ENCODE measurements at regions not wholly inside any gene's neighbourhood (a gene's known extent, or its start where the extent isn't known, plus 50 kb on each side); places are given as distances from the start of the nearest gene placed in this dataset.

GRCh38 chr5:145090115-145090514, 745.0 kb downstream of the PRELID2 start:
- WGBS (ENCODE audit: low lambda C conversion rate): 0% methylated on average over 1 of the region's 1 CpG
- CTCF ChIA-PET (ENCODE audit: low intra/inter-chr PET ratio, low total read pairs): no interaction called here

GRCh38 chr5:145084834-145085233, 750.3 kb downstream of the PRELID2 start:
- intact Hi-C loops (cut with micrococcal nuclease; ENCODE audit: unreplicated experiment): no loop called here
- no peaks in the 10 kb centered on the region for H3K9me3 ChIP-seq (ENCODE audit: low read length)
- TF ChIP-seq NAIF1 (CRISPR knock-in tag; IDR thresholded peaks at IDR 0.05; ENCODE audit: borderline replicate concordance) (no peak), SMAD9 (CRISPR knock-in tag; IDR thresholded peaks at IDR 0.05) (no peak), CREB1 (IDR thresholded peaks at IDR 0.05) (peak; percentile 95), CREB1 (CRISPR knock-in tag; IDR thresholded peaks at IDR 0.05) (no peak), ATF7 (IDR thresholded peaks at IDR 0.05) (peak; percentile 91), ATF7 (CRISPR knock-in tag; IDR thresholded peaks at IDR 0.05) (no peak), ZNF770 (CRISPR knock-in tag; IDR thresholded peaks at IDR 0.05) (no peak), ZSCAN31 (CRISPR knock-in tag; IDR thresholded peaks at IDR 0.05; ENCODE audit: low read depth) (no peak)
- no peak overlapping the region for H3K9ac ChIP-seq (ENCODE audit: insufficient read depth, low read depth, low read length)
- H4K20me1 ChIP-seq (ENCODE audit: insufficient read depth, low read length): no peaks in the 10 kb centered on the region
- FAIRE-seq: no peak
- H3K36me3 ChIP-seq (replicated peaks in 1 of 2; ENCODE audit: control insufficient read depth in 1 of 2, insufficient read depth in 2 of 2, low read length in 2 of 2): no peaks in the 10 kb centered on the region
- in situ Hi-C loops (cut with HindIII; ENCODE audit: extremely low pct_ligation_motif_present, low pct_unique_long_range_greater_than_20kb): no loop called here
- H3K27ac ChIP-seq (ENCODE audit: extremely low read length, insufficient read depth, low read length): no peak overlapping the region
- H3K4me2 ChIP-seq (ENCODE audit: low read depth, low read length): no peak overlapping the region
- H3K79me2 ChIP-seq (ENCODE audit: insufficient read depth, low read length): no peaks in the 10 kb centered on the region
- 0% methylated on average over 2 of the region's 2 CpGs for WGBS (ENCODE audit: low lambda C conversion rate)
- H3K4me1 ChIP-seq (ENCODE audit: insufficient read depth, low read length): no peaks in the 10 kb centered on the region
- H3K27me3 ChIP-seq (ENCODE audit: control insufficient read depth in 1 of 2, insufficient read depth in 2 of 2, low read length in 2 of 2): no peaks in the 10 kb centered on the region
- no peak overlapping the region for H3K4me3 ChIP-seq (replicated peaks in 1 of 3; ENCODE audit: insufficient read depth in 1 of 3, low read depth in 2 of 3, low read length in 3 of 3)
- BruUV-seq (replicated peaks): no TSS peak
- CTCF ChIA-PET (ENCODE audit: low intra/inter-chr PET ratio, low total read pairs): no interaction called here
- no peak for ATAC-seq
- no peak for DNase-seq (ENCODE audit: low spot score)
- POLR2A ChIA-PET: no interaction called here
- no peak overlapping the region for H2AFZ ChIP-seq (ENCODE audit: low read length)

More at GRCh38 chr5:145090115-145090514, 745.0 kb downstream of the PRELID2 start:
- H3K27me3 ChIP-seq (ENCODE audit: control insufficient read depth in 1 of 2, insufficient read depth in 2 of 2, low read length in 2 of 2): no peaks in the 10 kb centered on the region
- no peak overlapping the region for H3K4me2 ChIP-seq (ENCODE audit: low read depth, low read length)
- ATAC-seq: no peak
- TF ChIP-seq EEA1 (CRISPR knock-in tag; IDR thresholded peaks at IDR 0.05; ENCODE audit: borderline replicate concordance) (no peak), TAF15 (IDR thresholded peaks at IDR 0.05; ENCODE audit: low read depth, low read length, poor library complexity, severe bottlenecking) (no peak), MED13 (CRISPR knock-in tag; IDR thresholded peaks at IDR 0.05) (no peak), ZC3H13 (CRISPR knock-in tag; IDR thresholded peaks at IDR 0.05) (no peak)
- POLR2A ChIA-PET: no interaction called here
- no peak for FAIRE-seq
- no peak overlapping the region for H3K27ac ChIP-seq (ENCODE audit: extremely low read length, insufficient read depth, low read length)
- H4K20me1 ChIP-seq (ENCODE audit: insufficient read depth, low read length): no peaks in the 10 kb centered on the region
- H3K36me3 ChIP-seq (replicated peaks in 1 of 2; ENCODE audit: control insufficient read depth in 1 of 2, insufficient read depth in 2 of 2, low read length in 2 of 2): no peaks in the 10 kb centered on the region
- H3K4me3 ChIP-seq (replicated peaks in 1 of 3; ENCODE audit: insufficient read depth in 1 of 3, low read depth in 2 of 3, low read length in 3 of 3): no peak overlapping the region
- no peaks in the 10 kb centered on the region for H3K4me1 ChIP-seq (ENCODE audit: insufficient read depth, low read length)
- in situ Hi-C loops (cut with HindIII; ENCODE audit: extremely low pct_ligation_motif_present, low pct_unique_long_range_greater_than_20kb): no loop called here
- no TSS peak for BruUV-seq (replicated peaks)
- DNase-seq (ENCODE audit: low spot score): no peak
- H3K9ac ChIP-seq (ENCODE audit: insufficient read depth, low read depth, low read length): no peak overlapping the region
- no peak overlapping the region for H2AFZ ChIP-seq (ENCODE audit: low read length)
- H3K79me2 ChIP-seq (ENCODE audit: insufficient read depth, low read length): no peaks in the 10 kb centered on the region
- H3K9me3 ChIP-seq (ENCODE audit: low read length): no peaks in the 10 kb centered on the region
- intact Hi-C loops (cut with micrococcal nuclease; ENCODE audit: unreplicated experiment): no loop called here

Measured in HepG2 (cell line).